ENCODE measurements at regions not wholly inside any gene's neighbourhood (a gene's known extent, or its start where the extent isn't known, plus 50 kb on each side); places are given as distances from the start of the nearest gene placed in this dataset.
A peak's percentile ranks its signal among the peaks of the same experiment; 100 is the strongest.

DNA sequence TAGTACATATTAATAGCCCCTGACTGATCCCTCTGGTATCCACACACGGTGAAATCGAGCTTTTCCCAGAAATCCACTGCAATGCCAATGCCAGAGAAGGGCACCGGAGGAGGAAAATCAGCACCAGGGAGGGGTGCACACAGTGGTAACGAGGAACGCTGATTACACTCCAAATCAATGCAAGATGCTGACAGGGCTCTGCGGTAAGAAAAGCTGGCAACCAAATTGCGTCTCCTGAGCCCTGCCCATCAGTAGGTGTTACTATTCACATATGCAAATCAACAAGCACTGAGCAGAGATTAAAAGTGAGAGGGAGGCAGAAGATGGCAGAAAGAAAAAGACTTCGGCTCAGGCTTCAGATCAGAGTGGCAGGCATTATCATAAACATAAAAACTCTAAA is 159.1 kb downstream of the RPS29 start:
- no peaks in the 10 kb centered on the region for H3K4me1 ChIP-seq (ENCODE audit: insufficient read depth, low read length)
- no peak overlapping the region for H2BK15ac ChIP-seq (ENCODE audit: low read depth, low read length)
- H3T11ph ChIP-seq (ENCODE audit: low read length), result no peak overlapping the region
- no peak overlapping the region for H3K9ac ChIP-seq (ENCODE audit: extremely low read depth, insufficient read length, low read length)
- H3K27ac Mint-ChIP-seq, result peak overlapping the region in 1 of 3 experiments; percentile 83; a peak in 2 of 7 replicates
- no peak overlapping the region for H2BK5ac ChIP-seq (ENCODE audit: insufficient read length, low read length)
- no CpG with 5 or more reads among the region's 8 CpGs for WGBS (ENCODE audit: extremely low coverage, insufficient read length, low lambda C conversion rate)
- no peaks in the 10 kb centered on the region for H3K27me3 ChIP-seq (ENCODE audit: insufficient read depth, low read length)
- H4K5ac ChIP-seq (ENCODE audit: insufficient read length, low read depth, low read length), result no peak overlapping the region
- H3K4ac ChIP-seq (ENCODE audit: low read depth, low read length), result no peak overlapping the region
- no peak overlapping the region for H3K14ac ChIP-seq (ENCODE audit: insufficient read depth, low read length)
- no peak for DNase-seq
- no peak overlapping the region for H4K8ac ChIP-seq (replicated peaks; ENCODE audit: insufficient read length, low read depth, low read length)
- peaks cover 11 to 12% of the 10 kb centered on the region in 2 experiments for H3K4me1 Mint-ChIP-seq
- no peak overlapping the region for H3K4me3 Mint-ChIP-seq
- H3K36me3 Mint-ChIP-seq (ENCODE audit: insufficient read depth in 1 of 3, low read depth in 3 of 3), result peaks cover 3 to 7% (median 3%) of the 10 kb centered on the region in 3 experiments; a peak in 5 of 7 replicates
- TF ChIP-seq, protein P1, sequence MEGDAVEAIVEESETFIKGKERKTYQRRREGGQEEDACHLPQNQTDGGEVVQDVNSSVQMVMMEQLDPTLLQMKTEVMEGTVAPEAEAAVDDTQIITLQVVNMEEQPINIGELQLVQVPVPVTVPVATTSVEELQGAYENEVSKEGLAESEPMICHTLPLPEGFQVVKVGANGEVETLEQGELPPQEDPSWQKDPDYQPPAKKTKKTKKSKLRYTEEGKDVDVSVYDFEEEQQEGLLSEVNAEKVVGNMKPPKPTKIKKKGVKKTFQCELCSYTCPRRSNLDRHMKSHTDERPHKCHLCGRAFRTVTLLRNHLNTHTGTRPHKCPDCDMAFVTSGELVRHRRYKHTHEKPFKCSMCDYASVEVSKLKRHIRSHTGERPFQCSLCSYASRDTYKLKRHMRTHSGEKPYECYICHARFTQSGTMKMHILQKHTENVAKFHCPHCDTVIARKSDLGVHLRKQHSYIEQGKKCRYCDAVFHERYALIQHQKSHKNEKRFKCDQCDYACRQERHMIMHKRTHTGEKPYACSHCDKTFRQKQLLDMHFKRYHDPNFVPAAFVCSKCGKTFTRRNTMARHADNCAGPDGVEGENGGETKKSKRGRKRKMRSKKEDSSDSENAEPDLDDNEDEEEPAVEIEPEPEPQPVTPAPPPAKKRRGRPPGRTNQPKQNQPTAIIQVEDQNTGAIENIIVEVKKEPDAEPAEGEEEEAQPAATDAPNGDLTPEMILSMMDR (conservative IDR thresholded peaks at IDR 0.05), result no peak
- H3K79me1 ChIP-seq (ENCODE audit: insufficient read depth, low read depth, low read length, poor library complexity, severe bottlenecking), result no peaks in the 10 kb centered on the region
- H3K18ac ChIP-seq (ENCODE audit: insufficient read length, low read depth, low read length), result no peak overlapping the region
- no peak overlapping the region for H4K91ac ChIP-seq (ENCODE audit: insufficient read length, low read depth, low read length)
- no peaks in the 10 kb centered on the region; the same call in 1 of the 2 replicates for H3K27me3 Mint-ChIP-seq (ENCODE audit: low read depth)
- no peak overlapping the region for H2BK120ac ChIP-seq (ENCODE audit: low read depth, low read length, poor library complexity, severe bottlenecking)
- no peak overlapping the region for H3K4me2 ChIP-seq (ENCODE audit: insufficient read depth, insufficient read length, low read length)
- H3K9me3 Mint-ChIP-seq, result peaks cover 5 to 14% of the 10 kb centered on the region in 2 experiments
- H3K27ac ChIP-seq (ENCODE audit: insufficient read length, low read depth, low read length), result no peak overlapping the region
- H2AK5ac ChIP-seq (ENCODE audit: insufficient read length, low read length), result no peak overlapping the region
- no peaks in the 10 kb centered on the region for H3K9me3 ChIP-seq (ENCODE audit: control insufficient read depth, low read depth, low read length)
- no peak overlapping the region for H2BK20ac ChIP-seq (ENCODE audit: low read depth, low read length, poor library complexity, severe bottlenecking)
- H3K56ac ChIP-seq (ENCODE audit: insufficient read length, low read depth, low read length), result no peak overlapping the region
- H2AFZ ChIP-seq (ENCODE audit: low read length), result no peak overlapping the region
- H3K23me2 ChIP-seq (ENCODE audit: insufficient read length, low read depth, low read length, poor library complexity, severe bottlenecking), result no peaks in the 10 kb centered on the region
- no peak overlapping the region for H2BK12ac ChIP-seq (ENCODE audit: insufficient read length, low read depth, low read length)
- H3K79me2 ChIP-seq (ENCODE audit: insufficient read depth, low read length), result no peaks in the 10 kb centered on the region
- no peak overlapping the region for H3K23ac ChIP-seq (ENCODE audit: insufficient read length, low read depth, low read length)
- no peaks in the 10 kb centered on the region for H4K20me1 ChIP-seq (ENCODE audit: control insufficient read depth, insufficient read depth, insufficient read length)

Data from H9 (cell line).